Activated CD8-positive, alpha-beta T cell treated with anti-CD3 and anti-CD28 coated beads for 36 hours (primary cell): ENCODE measurements at regions not wholly inside any gene's neighbourhood (a gene's known extent, or its start where the extent isn't known, plus 50 kb on each side); places are given as distances from the start of the nearest gene placed in this dataset.

Experiments
- ATAC-seq: fragments of 200-7000 bp; cut with Tn5 transposase; one replicate; pipeline ENCODE4 v1.10.0; 2021; ENCODE audit warnings: mild to moderate bottlenecking, moderate library complexity
- CTCF ChIA-PET: fragments of 350-600 bp; sonication (Branson Sonifier 250); formaldehyde crosslinking; loops from one replicate; lab custom pipeline; 2021; ENCODE audit warnings: antibody characterized with exemption; lab: Charles Lee
- POLR2A ChIA-PET: fragments of 350-600 bp; sonication (Branson Sonifier 250); formaldehyde crosslinking; loops from one replicate; lab custom pipeline; 2021; ENCODE audit warnings: antibody characterized with exemption; lab: Charles Lee
- DNase-seq: peaks from one replicate; pipeline ENCODE4 v3.0.0-alpha.2; 2020
- H3K27ac Mint-ChIP-seq: one replicate; pipeline ENCODE4 v1.8.0; 2021; ENCODE audit warnings: mild to moderate bottlenecking, mixed read lengths
- H3K27me3 Mint-ChIP-seq: one replicate; pipeline ENCODE4 v1.8.0; 2021; ENCODE audit warnings: mixed read lengths
- H3K36me3 Mint-ChIP-seq: one replicate; pipeline ENCODE4 v1.8.0; 2021; ENCODE audit warnings: low read depth, mixed read lengths
- H3K4me1 Mint-ChIP-seq: one replicate; pipeline ENCODE4 v1.8.0; 2021; ENCODE audit warnings: low read depth, mixed read lengths
- H3K4me3 Mint-ChIP-seq: one replicate; pipeline ENCODE4 v1.8.0; 2021; ENCODE audit warnings: mild to moderate bottlenecking, moderate library complexity, mixed read lengths
- H3K9me3 Mint-ChIP-seq: one replicate; pipeline ENCODE4 v1.8.0; 2021; ENCODE audit warnings: mixed read lengths
- intact Hi-C: fragments of 100-400 bp; cut with micrococcal nuclease; formaldehyde crosslinking; loops from one replicate; pipeline ENCODE4 v1.10.0; 2022
- TF ChIP-seq, protein P1 (sequence below): fragments of 200-600 bp; IDR thresholded peaks from one replicate; pipeline ENCODE4 v1.8.0; 2022; ENCODE audit warnings: antibody characterized with exemption, mild to moderate bottlenecking

DNA sequence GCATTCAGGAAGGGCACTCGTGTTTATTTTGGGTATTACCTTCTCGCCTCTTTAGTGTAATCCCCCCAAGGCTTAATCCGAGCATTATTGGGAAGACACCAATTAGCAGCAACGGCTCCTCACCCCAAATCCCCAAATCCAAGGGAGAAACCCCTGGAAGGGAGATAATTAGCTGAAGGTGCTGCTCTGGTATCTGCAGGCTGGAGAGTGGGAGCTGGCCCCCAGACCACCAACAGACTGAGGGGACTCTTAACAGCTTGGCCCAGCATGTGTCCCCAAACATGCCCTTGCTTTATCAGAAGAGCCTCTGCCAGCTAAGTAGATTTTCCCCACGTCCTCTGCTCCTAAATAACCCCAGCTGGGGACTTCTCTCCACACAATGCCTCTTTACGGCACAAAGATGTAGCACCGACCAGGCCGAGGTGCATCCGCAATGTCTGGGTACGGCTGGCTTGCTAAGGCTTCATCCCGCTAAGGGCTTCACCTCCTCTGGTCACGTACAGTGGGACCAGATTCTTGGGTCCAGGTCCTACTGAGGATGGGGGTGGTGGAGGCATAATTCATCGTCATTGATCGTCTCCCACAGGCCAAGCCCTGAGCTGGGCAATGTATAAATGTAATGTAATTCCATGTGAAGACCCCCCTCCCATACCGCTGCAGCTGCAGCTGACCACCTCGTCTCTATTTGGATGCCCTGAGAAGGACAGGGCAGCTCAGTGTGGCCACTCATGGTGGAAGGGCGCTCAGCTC lies 123.7 kb upstream of the GSC start:
- H3K36me3 Mint-ChIP-seq: no peaks in the 10 kb centered on the region
- intact Hi-C loops: no loop called here

GRCh38 chr14:94890785-94891184 lies 120.9 kb upstream of the GSC start:
- Mint-ChIP-seq H3K9me3 (no peaks in the 10 kb centered on the region), H3K4me1 (no peaks in the 10 kb centered on the region), H3K27ac (no peak overlapping the region), H3K36me3 (no peaks in the 10 kb centered on the region), H3K4me3 (no peak overlapping the region), H3K27me3 (no peaks in the 10 kb centered on the region)
- DNase-seq (no peak), ATAC-seq (no peak)
- CTCF ChIA-PET: no interaction called here
- POLR2A ChIA-PET: no interaction called here
- intact Hi-C loops: no loop called here
- TF ChIP-seq, protein P1, sequence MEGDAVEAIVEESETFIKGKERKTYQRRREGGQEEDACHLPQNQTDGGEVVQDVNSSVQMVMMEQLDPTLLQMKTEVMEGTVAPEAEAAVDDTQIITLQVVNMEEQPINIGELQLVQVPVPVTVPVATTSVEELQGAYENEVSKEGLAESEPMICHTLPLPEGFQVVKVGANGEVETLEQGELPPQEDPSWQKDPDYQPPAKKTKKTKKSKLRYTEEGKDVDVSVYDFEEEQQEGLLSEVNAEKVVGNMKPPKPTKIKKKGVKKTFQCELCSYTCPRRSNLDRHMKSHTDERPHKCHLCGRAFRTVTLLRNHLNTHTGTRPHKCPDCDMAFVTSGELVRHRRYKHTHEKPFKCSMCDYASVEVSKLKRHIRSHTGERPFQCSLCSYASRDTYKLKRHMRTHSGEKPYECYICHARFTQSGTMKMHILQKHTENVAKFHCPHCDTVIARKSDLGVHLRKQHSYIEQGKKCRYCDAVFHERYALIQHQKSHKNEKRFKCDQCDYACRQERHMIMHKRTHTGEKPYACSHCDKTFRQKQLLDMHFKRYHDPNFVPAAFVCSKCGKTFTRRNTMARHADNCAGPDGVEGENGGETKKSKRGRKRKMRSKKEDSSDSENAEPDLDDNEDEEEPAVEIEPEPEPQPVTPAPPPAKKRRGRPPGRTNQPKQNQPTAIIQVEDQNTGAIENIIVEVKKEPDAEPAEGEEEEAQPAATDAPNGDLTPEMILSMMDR: no peak

More for the DNA sequence above, 123.7 kb upstream of the GSC start:
- H3K4me1 Mint-ChIP-seq: no peaks in the 10 kb centered on the region
- DNase-seq (no peak), ATAC-seq (no peak)
- H3K27me3 Mint-ChIP-seq: peaks cover 2% of the 10 kb centered on the region
- TF ChIP-seq, protein P1: no peak
- peaks cover 2% of the 10 kb centered on the region for H3K9me3 Mint-ChIP-seq
- no peak overlapping the region for H3K27ac Mint-ChIP-seq
- CTCF ChIA-PET: no interaction called here
- H3K4me3 Mint-ChIP-seq: no peak overlapping the region
- POLR2A ChIA-PET: no interaction called here

- H3K36me3 Mint-ChIP-seq: no peaks in the 10 kb centered on the region
- H3K27ac Mint-ChIP-seq: no peak overlapping the region
- H3K27me3 Mint-ChIP-seq: no peaks in the 10 kb centered on the region
- ATAC-seq (peak; percentile 10), DNase-seq (no peak)
- TF ChIP-seq, protein P1: no peak
- H3K9me3 Mint-ChIP-seq: no peaks in the 10 kb centered on the region
- ChIA-PET CTCF (no interaction called here), POLR2A (no interaction called here)
- no peaks in the 10 kb centered on the region for H3K4me1 Mint-ChIP-seq
- intact Hi-C loops: no loop called here
- no peak overlapping the region for H3K4me3 Mint-ChIP-seq
Observed at GRCh38 chr14:94889520-94890312, 119.8 kb upstream of the GSC start.

GRCh38 chr14:94888121-94888520 lies 118.2 kb upstream of the GSC start:
- no peaks in the 10 kb centered on the region for H3K36me3 Mint-ChIP-seq
- H3K9me3 Mint-ChIP-seq: no peaks in the 10 kb centered on the region
- H3K27me3 Mint-ChIP-seq: no peaks in the 10 kb centered on the region
- no peak overlapping the region for H3K27ac Mint-ChIP-seq
- intact Hi-C loops: no loop called here
- CTCF ChIA-PET: no interaction called here
- TF ChIP-seq, protein P1: no peak
- H3K4me3 Mint-ChIP-seq: no peak overlapping the region
- POLR2A ChIA-PET: no interaction called here
- H3K4me1 Mint-ChIP-seq: no peaks in the 10 kb centered on the region
- DNase-seq (no peak), ATAC-seq (no peak)

GRCh38 chr14:94887591-94887990 lies 117.7 kb upstream of the GSC start:
- DNase-seq (no peak), ATAC-seq (no peak)
- Mint-ChIP-seq H3K4me3 (no peak overlapping the region), H3K4me1 (no peaks in the 10 kb centered on the region), H3K27ac (no peak overlapping the region), H3K27me3 (no peaks in the 10 kb centered on the region), H3K9me3 (no peaks in the 10 kb centered on the region), H3K36me3 (no peaks in the 10 kb centered on the region)
- intact Hi-C loops: no loop called here
- ChIA-PET POLR2A (no interaction called here), CTCF (no interaction called here)
- TF ChIP-seq, protein P1: no peak
